ENCODE measurements at regions not wholly inside any gene's neighbourhood (a gene's known extent, or its start where the extent isn't known, plus 50 kb on each side); places are given as distances from the start of the nearest gene placed in this dataset.
"Not testable (repeated sequence)": the region's sequence is repeated elsewhere in the genome, so short reads cannot be mapped to it uniquely, and the experiment has no call there.

DNA sequence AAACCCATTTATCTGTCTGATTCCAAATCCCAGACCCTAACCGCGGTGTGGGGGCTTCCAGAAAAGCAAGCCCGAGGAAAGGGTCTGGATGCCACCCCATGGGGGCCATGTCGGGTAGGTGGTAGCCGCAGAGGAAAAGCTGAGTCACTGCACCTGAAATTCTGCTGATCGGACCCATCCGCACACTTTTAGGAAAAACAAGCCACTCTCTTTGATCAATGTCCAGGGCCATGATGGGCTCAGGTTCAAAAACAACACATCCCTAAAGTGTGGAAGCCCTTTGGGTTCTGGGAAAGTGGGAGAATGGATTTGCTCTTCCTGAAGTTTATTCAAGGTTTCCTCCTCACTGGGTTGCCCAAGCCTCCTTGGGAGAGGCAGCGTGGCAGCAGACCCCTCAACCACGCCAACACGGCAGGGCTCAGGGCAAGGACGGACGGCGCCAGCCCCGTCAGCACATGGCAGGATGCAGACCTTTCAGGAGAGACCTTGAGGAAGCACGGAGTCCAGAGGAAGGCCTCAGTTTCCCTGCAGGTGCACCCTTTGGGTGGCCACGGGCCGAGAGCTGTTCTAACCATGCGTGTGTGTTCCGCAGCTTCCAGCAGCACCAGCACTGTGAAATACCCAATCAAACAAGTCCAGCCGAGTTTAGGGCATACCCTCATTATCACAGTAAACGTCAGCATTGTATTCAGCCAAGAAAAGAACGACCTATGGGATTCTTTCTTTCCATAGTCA is 367.0 kb downstream of the FOXL1 start:
- DNase-seq, result no peak

DNA sequence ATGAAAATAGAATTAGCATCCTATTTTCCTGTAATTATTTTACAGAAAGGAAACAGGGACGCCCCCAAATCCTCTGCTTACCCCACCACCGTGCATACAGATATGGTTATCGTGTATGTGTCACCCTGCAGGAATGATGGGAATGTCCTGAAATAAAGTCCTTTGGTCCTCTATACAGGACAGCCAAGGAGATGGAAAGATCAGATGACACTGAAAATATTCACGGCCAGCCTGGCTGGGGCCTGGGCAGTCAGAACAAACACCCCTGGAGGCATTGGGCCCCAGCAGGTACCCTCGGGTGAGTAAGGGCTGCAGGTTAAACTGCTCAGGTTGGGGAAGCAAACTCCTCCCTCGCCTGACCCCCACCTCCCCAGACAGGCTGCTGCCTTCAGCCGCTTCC is 368.0 kb downstream of the FOXL1 start:
- DNase-seq, result no peak

DNA sequence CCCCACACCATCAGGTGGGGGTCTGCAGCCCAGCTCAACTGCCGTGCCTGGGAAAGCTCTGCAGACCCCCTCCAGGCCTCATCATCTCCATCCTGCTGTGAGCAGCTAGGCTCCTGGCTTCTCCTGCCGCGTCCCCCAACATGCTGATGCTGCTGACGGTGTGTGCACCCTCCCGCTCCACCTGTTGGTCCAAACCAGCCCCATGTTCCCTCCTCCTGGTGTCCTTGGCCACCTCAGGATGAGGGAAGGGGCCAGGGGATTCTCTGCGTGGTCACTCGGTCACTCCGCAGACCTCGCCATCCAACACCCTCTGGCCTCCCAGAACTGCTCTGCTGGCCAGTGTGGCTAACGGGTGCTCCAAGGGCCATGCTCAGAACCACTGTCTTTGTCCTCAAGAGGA is 368.6 kb downstream of the FOXL1 start:
- DNase-seq, result no peak

DNA sequence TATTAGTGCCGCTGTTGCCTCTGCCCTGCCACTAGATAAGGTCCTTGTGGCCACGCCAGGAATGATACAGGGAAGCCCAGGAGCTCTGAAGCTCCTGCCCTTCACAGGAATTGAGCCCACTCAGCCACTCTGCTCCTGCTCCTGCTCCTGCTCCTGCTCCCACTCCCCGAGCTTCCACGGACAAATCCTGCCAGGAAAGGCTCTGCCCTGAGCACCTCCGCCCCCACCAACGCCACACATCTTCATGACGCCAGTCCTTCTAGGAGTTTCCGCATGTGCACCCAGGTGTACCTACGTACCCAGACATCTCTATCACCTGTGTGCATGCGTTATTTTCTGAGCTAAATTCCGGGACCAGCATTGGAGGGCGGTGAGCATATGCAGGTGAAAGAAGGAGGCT is 369.1 kb downstream of the C16orf95 start:
- no peak for DNase-seq

DNA sequence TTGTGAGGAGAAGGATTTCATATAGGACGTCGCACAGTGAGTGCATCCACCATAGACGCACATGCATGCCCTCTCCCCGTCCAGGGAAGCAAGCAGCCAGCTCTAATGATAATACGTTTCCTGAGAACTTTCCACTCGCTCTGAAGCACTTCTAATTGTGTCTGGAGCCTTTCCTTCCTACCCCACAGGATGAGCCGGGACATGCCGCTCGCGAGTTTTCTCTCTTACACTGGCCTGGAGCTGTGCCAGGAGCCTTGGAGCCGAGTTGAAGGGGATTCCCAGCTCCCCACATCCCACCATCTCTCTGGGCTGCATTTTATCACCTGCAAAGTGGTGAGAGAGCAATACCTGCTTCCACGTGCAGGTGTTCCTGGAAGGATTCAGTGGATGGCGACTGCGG is 368.1 kb downstream of the C16orf95 start:
- no peak for DNase-seq

DNA sequence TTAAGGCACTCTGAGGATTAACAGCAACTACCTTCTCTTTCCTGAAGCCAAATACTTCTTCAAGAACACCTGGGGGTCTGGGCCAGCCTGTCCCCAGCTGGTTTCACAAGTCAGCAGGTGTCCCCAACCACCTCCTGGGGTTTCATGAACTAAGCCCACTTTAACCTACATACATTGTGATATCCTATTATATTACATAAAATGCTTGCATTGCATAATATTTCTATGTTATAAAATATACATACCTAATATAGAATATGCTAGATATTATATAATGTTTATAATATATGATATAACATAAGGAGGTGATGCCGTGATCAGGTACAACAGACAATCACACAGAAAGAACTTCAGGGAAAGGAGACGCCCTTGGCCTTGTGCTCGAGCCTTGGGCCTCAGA is 367.6 kb downstream of the C16orf95 start:
- DNase-seq, result no peak

DNA sequence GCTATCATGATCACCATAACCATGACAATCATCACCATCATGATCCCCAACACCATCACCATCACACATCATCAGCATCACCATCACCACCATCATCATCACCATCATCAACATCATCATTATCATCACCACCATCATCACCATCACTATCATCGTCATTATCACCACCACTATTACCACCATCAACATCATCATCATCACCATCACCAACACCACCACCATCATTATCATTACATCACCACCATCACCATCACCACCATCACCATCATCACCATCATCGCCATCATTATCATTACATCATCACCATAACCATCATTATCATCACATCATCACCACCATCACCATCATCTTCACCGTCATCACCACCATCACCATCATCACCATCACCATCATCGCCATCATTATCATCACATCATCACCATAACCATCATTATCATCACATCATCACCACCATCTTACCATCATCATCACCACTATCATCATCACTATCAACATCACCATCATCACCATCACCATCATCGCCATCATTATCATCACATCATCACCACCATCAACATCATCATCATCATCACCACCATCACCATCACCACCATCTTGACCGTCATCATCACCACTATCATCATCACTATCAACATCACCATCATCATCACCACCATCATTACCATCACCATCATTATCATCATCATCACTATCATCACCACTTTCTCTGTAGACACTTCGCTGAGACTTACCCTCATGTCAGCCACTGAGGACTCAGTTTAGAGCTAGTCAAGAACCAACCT is 366.0 kb downstream of the C16orf95 start:
- no peak for DNase-seq

DNA sequence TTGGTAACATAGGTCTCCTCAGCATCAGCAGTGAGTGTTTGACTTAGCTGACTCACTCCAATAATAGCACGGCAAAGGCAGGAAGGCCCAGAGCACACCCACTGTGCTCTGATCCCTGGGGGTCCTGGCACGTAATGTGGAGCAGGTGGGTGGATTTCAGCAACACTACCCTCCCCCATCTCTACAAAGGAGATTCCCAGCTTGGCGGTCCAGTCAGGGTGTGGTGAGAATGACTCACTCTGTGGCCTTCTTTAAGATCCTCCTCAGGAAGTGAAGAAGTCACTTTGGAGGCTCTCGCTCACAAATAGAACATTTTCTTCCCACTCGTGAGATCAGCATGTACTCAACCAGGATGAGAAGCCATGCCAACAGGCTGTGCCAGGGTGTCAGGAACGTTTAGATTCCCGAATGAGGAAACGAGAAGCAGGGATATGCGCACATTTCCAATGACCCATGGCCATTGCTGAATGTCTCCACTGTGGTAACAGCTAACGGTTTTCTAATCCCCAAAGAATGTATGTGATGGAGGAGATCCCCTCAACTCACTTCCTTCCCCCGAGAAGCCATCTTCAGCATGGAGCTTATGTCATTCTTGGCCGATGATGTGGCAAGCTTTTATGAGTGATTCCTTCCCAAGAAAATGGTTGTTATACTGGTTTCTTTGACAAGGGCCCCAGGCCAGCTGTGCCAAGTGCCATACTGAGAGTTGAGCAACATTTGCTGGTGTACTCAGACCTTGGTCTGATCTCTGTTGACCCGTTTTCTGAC is 365.2 kb downstream of the C16orf95 start:
- no peak for DNase-seq

DNA sequence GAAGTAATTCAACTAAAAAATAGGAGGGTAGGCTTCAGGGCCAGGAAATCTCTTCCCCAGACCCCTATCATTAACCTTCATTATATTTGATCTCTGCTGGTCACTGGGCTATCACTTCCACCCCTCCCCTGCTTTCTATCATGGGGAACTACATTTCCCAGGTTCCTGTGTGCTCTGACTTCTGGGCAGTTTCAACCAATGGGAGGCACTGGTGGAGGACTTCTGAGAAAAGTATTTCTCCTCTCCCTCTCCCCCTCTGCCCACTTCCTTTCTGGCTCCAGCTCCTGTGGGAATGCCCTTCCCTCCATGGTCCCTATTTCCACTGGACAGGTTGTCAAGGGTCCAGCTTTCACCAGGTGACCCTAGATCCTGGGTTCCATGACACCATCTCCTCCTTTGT is 364.4 kb downstream of the C16orf95 start:
- DNase-seq, result no peak

DNA sequence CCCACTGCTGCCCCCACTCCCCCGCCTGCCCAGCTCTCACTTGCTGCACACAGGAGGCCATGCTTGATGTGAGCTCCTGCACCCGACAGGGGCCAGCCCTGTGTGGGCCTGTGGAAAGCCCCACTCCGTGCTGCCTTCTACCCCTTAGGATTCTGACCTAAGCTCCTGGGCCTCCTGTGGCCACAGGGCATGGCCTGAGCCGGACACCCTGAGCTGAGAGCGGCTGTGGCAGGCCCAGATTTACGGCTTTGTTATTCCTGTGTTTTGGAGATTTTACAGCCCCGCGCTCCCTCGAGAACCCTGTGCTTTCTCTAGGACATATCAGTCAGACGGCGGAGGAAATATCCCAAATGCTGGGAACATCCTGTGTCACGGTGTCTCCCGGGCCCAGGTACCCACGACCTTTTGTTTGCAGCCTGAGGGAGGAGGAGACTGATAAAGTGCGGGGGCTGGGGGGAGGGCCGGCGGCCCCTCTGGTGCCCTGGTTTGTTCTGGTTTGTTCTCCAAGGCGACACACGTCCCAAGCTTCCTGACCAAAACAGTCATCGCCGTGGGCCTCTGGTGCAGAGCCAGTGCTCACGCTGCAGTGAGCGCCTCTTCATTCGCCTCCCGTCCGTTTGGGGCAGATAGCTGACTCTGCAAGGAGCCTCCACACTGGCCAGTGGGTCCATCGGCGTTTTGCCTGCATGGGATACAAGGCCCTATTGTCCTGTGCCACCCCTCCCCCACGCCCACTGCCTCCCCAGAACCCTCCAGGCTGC is 363.4 kb downstream of the C16orf95 start:
- DNase-seq, result no peak

DNA sequence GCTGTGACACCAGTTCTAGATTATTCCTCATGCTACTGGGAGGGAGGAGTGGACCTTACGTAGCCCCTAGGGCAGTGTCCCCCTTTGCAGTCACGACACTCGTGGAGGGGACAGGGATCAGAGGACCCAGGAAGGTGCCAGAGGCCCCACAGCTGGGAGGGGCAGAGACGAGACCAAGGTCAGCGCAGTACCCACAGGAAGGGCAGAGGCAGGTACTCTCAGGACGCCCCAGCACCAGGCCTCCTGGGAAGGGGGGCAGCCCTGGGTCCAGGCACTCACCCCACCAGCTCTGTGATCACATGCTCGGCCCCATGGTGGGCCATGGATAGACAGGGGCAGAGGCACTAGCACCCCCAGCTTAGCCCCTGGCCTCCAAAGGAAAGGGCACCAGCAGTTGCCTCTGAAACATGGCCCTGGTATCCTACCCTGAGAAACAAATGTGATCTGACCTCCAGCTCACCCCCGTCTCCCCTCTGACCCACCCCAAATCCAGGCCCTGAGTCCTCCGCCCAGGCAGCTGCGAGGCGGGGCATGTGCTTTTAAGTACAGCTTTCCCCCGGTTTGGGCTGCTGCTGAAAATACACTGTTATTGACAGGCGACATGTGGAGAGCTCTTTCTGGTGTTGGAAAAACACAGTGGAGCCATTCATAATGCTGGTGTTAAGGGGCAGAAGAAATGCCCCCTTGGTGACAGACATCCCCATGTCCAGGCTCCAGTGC is 361.9 kb downstream of the C16orf95 start:
- DNase-seq, result no peak

DNA sequence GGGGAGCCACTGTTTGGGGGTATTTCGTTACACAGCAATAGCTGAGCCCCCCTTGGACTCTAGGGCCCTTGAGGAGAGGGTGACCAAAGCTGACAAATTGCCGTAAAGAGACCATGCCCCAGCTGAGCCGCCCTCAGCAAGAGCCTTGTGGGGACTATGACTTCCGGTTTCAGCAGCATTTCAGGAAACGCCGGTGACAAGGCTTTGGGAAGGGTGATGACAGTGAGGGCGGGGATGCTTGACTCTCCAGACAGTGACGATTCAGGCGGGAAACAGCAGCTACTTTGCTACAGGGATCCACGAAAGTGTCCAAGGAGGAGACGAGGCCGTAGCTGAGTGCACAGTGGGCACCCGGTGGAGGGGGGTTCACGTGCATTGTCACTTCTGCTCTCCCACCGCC is 360.8 kb downstream of the C16orf95 start:
- no peak for DNase-seq

DNA sequence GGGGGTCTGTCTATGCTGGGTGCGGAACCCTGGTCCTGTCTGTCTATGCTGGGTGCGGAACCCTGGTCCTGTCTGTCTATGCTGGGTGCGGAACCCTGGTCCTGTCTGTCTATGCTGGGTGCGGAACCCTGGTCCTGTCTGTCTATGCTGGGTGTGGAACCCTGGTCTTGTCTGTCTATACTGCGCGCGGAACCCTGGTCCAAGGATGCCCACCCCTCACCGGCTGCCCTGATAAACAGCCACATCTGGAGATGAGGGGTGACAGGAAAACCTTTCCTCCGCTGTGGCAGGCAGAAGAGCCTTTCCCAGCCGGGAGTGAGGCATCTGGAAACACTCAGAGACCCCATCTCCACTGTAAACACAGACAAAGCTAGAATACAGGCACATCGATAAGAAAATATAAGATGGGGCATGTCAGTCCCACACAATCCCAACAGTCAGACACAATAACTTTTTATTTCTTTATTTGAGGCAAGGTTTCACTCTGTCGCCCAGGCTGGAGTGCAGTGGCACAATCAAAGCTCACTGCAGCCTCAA is 359.5 kb downstream of the C16orf95 start:
- DNase-seq, result not testable (repeated sequence)

DNA sequence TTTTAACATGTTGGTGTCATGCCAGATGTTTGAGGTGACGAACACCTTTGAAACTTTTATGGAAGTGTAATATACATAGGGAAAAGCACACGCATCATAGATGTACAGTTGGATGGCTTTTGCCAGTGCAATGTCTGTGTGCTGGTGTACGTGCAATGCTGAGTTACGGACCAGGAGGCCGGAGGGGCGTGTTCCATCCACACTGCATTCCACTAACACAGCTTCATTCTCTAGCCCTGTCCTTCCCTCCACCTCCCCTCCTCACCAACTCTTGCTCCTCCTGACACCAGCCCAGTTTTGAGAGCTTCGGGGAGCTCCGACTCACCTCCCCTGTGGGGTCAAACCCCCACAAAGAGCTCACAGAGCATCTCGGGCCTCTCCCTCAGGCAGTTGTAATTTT is 358.8 kb downstream of the C16orf95 start:
- DNase-seq, result no peak

DNA sequence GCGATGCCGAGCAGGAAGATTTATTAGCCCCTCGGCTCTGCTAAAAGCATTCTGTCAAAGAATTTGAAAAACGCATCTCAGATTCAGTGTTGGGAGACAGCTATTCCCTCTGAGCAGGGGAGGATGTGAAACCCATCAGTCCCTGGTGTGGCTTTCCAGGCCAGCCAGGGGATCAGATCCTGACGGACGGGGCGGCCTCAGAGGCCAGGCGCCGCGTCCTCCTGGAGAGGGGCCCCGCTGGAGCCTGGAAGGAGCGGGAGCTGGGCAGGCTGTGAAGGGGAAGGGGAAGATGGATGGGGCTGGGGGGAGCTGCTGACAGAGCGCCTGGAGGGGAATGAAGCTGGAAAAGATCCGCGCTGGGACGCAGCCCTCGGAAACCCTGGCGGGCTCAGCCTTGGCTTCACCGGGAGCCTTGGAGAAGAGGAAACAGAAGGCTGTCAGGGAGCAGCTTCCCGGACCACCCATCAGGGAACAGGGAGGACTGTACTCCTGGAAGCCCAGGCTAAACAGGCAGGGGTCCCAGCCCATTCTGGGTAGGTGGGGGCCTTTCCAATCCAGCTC is 358.0 kb downstream of the C16orf95 start:
- DNase-seq, result no peak

DNA sequence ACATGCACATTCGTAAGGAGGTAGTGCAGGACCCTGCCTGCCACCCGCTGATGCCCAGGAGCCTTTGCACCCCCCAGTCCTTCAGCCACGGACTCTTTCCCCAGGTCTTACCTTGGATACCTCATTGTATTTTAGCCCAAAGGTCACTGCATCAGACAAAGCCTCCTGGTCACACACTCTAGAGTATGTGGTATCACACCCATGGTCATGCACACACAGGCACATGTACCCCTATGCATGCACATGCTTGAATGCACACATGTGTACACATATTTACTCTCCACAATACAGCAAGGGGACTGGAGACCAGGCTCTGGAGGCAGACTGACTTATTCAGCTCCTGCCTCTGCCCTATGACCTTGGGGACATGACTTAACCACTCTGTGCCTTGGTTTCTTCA is 357.5 kb downstream of the C16orf95 start:
- DNase-seq, result no peak

DNA sequence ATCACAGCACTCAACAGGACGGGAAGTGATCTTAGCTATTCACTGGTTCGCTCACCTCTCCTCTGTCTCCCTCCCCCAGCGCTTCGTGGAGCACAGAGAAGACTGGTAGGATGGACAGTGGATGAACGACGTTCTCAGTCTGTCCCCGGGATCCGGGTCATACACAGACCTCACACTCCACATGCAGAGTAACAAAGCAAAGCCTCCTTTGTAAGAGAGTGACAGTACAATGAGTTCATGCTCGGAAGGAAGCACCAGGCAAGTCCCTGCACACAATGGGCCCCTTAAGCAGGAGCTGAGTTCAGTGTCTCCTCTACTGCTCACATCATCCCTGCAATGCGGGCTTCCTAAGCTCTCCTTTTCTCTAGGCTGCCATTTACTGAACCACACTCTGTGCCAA is 356.9 kb downstream of the C16orf95 start:
- no peak for DNase-seq

DNA sequence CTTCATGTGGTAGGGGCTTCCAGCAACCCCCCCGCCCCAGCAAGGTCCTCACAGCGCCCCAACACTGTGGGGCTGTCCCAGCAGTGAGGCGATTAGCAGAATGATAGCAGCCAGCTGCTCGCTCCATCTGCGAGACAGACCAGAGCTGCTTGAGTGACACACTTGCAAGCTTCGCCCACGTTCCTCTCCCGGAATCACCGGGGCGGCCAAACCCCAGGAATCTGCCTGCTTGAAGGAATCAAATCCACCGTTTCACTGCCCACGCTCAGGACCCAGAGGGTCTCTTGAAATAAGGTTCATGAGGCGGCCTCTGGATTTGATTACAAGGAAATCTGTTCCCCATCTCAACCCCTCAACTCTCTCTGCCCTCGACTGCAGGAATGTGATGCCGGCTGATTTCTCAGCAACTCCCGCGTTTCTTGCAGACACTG is 356.0 kb downstream of the C16orf95 start:
- no peak for DNase-seq

DNA sequence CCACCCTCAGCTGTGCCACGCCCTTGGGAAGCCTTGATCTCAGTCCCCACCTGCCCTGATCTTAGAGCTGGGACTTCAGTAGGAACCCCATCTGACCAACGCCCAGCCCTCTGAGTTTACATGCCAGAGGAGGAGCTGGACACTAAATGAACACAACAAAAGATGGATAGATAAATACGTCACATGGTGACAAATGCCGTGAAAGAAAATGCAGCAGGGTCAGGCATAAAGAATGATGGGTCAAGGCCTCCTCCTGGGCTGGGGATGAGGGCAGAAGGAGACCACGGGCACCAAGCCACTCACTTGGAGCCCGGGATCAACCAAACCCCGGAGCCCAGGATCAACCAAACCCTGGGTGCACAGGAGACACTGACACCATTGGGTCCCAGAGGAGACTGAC is 354.9 kb downstream of the C16orf95 start:
- no peak for DNase-seq

DNA sequence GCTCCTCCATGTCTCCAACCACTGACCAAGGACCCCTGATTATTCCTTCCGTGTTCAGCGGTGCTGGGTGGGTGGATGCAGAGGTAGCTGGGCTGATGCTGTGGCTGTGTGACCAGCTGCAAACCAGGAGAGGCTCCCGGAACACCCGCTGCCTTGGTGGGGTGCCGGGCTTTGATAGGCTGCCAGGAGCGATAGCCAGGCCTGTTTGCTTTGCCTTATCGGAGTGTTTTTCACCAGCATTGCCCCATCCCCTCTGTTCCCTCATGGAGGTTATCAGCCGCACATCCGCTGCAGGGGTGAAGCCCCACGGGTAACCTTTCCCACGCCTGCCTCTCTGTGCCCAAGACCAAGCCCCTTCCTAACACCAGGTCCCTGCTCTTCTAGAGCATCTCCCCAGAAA is 354.3 kb downstream of the C16orf95 start:
- no peak for DNase-seq

All from activated CD8-positive, alpha-beta memory T cell treated with anti-CD3 and anti-CD28 coated beads, Interleukin-2, amount 50 U/mL, for 4 hours (primary cell).